Vagina (tissue), 2 donors: ENCODE measurements at regions not wholly inside any gene's neighbourhood (a gene's known extent, or its start where the extent isn't known, plus 50 kb on each side); places are given as distances from the start of the nearest gene placed in this dataset.

Experiments used
- POLR2A ChIP-seq, 2 donors: fragments of 450-650 bp; IDR thresholded peaks; one replicate each; pipeline ENCODE4 v1.6.1; 2017; ENCODE audit warnings: antibody characterized with exemption in 2 of 2, mild to moderate bottlenecking in 2 of 2, moderate library complexity in 2 of 2
- POLR2AphosphoS5 ChIP-seq, 2 donors: sonication (generic); formaldehyde crosslinking; IDR thresholded peaks; one replicate each; pipeline ENCODE4 v1.9.0; 2017; ENCODE audit warnings: antibody characterized with exemption in 2 of 2, mild to moderate bottlenecking in 2 of 2, low read depth in 1 of 2; ENCODE audit not compliant: insufficient read depth in 1 of 2
- TF ChIP-seq, protein P1 (sequence below), 3 experiments: fragments of 450-650 bp in 2 of 3; fragments of 200-600 bp in 1 of 3; sonication (generic) in 1 of 3; IDR thresholded peaks; one replicate each; pipeline ENCODE4 v1.5.1; 2017 to 2019; ENCODE audit warnings: antibody characterized with exemption in 3 of 3, mild to moderate bottlenecking in 2 of 3, moderate library complexity in 2 of 3

DNA sequence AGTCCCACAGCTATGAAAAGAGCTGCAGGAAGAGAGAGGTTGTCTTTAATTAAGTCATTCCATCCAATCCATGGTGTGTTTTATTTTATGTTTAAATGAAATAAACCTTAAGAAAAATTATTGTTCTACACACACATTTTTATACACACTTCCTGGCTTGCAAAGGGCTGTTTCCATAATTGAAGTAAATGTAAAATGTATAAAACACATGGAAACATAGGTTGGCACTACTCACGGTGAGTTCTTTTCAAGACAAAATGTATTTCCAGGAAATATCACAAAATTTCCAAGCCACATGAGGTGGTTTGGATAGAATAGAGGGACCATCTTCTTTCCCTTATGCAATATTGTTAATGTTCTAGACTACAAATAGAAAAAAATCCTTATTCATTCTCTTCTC is 426.8 kb upstream of the USP24 start:
- TF ChIP-seq, protein P1, sequence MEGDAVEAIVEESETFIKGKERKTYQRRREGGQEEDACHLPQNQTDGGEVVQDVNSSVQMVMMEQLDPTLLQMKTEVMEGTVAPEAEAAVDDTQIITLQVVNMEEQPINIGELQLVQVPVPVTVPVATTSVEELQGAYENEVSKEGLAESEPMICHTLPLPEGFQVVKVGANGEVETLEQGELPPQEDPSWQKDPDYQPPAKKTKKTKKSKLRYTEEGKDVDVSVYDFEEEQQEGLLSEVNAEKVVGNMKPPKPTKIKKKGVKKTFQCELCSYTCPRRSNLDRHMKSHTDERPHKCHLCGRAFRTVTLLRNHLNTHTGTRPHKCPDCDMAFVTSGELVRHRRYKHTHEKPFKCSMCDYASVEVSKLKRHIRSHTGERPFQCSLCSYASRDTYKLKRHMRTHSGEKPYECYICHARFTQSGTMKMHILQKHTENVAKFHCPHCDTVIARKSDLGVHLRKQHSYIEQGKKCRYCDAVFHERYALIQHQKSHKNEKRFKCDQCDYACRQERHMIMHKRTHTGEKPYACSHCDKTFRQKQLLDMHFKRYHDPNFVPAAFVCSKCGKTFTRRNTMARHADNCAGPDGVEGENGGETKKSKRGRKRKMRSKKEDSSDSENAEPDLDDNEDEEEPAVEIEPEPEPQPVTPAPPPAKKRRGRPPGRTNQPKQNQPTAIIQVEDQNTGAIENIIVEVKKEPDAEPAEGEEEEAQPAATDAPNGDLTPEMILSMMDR (IDR thresholded peaks at IDR 0.05) = no peak
- TF ChIP-seq POLR2AphosphoS5 (IDR thresholded peaks at IDR 0.05; ENCODE audit: insufficient read depth in 1 of 2, low read depth in 1 of 2) = no peak
- no peak for TF ChIP-seq POLR2A (IDR thresholded peaks at IDR 0.05)
